ENCODE measurements at regions not wholly inside any gene's neighbourhood (a gene's known extent, or its start where the extent isn't known, plus 50 kb on each side); places are given as distances from the start of the nearest gene placed in this dataset.

DNA sequence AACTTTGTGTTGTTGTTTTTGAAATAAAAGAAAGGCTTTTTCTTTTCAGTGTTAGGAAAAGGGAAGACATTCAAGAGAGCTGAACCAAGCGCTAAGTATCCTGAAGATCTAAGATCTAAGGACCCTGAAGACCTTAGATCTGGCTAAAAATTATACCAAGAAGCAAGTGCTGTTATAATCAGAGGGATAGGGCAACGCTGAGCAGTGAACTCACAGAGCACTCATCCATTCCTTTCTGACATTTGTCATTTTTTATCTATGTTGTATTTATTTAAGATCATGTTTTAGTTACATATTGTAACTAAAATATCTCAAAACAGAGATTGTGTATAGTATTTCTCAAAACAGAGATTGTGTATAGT, 60.5 kb upstream of the FAM216B start:
- DNase-seq (ENCODE audit: low spot score), result no peak

DNA sequence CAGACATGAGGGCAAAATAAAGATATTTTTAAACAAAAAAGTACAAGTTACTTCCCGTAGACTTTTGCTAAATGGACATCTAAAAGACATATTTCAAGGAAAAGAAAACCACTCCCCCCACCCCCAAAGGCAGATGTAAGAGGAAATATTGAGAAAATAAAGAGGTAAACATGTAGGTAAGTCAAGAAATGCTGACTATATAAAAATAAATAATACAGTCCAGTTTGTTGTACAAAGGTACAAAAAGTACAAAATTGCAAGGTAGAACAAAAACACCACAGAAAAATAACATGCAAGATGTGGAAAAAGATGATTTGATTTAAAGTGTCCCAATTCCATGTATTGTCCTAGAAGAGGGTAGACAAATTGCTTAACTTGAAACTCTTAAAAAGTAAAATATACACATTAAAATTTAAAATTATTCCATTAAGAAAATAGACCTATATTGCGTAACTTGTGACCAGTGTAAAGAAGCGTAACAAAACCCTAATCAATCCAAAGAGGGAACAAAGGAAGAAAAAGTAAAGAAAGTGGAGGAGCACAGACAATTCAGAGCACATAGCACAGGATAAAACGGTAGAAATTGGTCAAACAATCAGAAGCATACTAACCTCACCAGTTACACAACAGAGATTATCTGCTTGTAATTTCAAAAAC, 58.4 kb upstream of the FAM216B start:
- no peak for DNase-seq (ENCODE audit: low spot score)

GRCh38 chr13:42728507-42729180, 52.7 kb upstream of the FAM216B start:
- no peak for DNase-seq (ENCODE audit: low spot score)

DNA sequence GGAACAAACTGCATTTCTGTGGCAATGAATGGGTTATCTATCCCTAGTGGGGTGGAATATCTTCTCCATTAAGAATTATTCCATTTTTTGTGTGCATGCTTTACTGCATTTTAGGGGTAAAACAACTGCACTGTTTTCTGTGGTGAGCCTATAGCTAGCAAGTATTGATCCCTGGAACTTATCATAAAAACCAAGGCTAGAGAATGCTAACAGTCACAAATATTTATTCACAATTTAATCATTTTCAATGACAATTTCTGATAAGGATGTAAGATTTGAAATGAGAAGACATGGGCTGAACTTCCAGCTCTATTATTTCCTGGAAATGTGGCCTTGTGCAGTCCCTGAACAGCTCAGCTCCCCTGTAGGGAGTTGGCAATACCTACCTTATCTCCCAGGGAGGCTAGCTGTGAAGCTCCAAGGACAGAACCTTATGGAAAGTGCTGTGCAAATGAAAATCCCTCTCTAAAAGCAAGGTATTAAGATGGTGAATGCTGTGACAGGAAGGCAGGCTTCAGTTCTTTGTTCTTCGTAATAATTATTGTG, 51.5 kb upstream of the FAM216B start:
- no peak for DNase-seq (ENCODE audit: low spot score)

Measured in AG08395 (cell line).